Stimulated activated CD8-positive, alpha-beta memory T cell treated with anti-CD3 and anti-CD28 coated beads, Interleukin-12 subunit alpha, Interleukin-12 subunit beta, amount 100 ng/mL, for 1 hour (primary cell): ENCODE measurements at regions not wholly inside any gene's neighbourhood (a gene's known extent, or its start where the extent isn't known, plus 50 kb on each side); places are given as distances from the start of the nearest gene placed in this dataset.
"Not testable (repeated sequence)": the region's sequence is repeated elsewhere in the genome, so short reads cannot be mapped to it uniquely, and the experiment has no call there.

Source experiments
- DNase-seq: peaks from one replicate; pipeline ENCODE4 v3.0.0-alpha.2; 2020; ENCODE audit warnings: low read depth

GRCh38 chrX:39475372-39475771, 622.4 kb downstream of the BCOR start:
- no peak for DNase-seq

GRCh38 chrX:39476604-39477021, 621.1 kb downstream of the BCOR start:
- DNase-seq, result no peak

GRCh38 chrX:39477031-39477761, 620.6 kb downstream of the BCOR start:
- DNase-seq, result no peak

GRCh38 chrX:39477762-39478120, 620.0 kb downstream of the BCOR start:
- peak; percentile 7 for DNase-seq

- no peak for DNase-seq
These were observed 617.9 kb downstream of the BCOR start for GRCh38 chrX:39479856-39480255.

GRCh38 chrX:39480963-39481362, 616.8 kb downstream of the BCOR start:
- DNase-seq, result no peak

- no peak for DNase-seq
These were observed 616.1 kb downstream of the BCOR start for GRCh38 chrX:39481621-39482020.

GRCh38 chrX:39484159-39485068, 613.3 kb downstream of the BCOR start:
- DNase-seq, result no peak

- DNase-seq, result no peak
These were observed 610.4 kb downstream of the BCOR start for GRCh38 chrX:39487166-39487968.

GRCh38 chrX:39487969-39488330, 609.8 kb downstream of the BCOR start:
- no peak for DNase-seq

- DNase-seq, result peak; percentile 20
These were observed 606.0 kb downstream of the BCOR start for GRCh38 chrX:39491548-39492297.

GRCh38 chrX:39492497-39493162, 605.1 kb downstream of the BCOR start:
- DNase-seq, result no peak

GRCh38 chrX:39493168-39493567, 604.6 kb downstream of the BCOR start:
- no peak for DNase-seq

GRCh38 chrX:39497117-39497516, 600.6 kb downstream of the BCOR start:
- DNase-seq, result not testable (repeated sequence)

- DNase-seq, result no peak
These were observed 600.0 kb downstream of the BCOR start for GRCh38 chrX:39497702-39498265.

GRCh38 chrX:39499996-39500395, 597.8 kb downstream of the BCOR start:
- DNase-seq, result no peak

GRCh38 chrX:39501822-39502221, 595.9 kb downstream of the BCOR start:
- DNase-seq, result no peak

GRCh38 chrX:39502486-39502885, 595.3 kb downstream of the BCOR start:
- no peak for DNase-seq

GRCh38 chrX:39504227-39504626, 593.5 kb downstream of the BCOR start:
- no peak for DNase-seq

- DNase-seq, result no peak
These were observed 592.9 kb downstream of the BCOR start for GRCh38 chrX:39504850-39505259.

- DNase-seq, result no peak
These were observed 591.6 kb downstream of the BCOR start for GRCh38 chrX:39506131-39506530.
